WI38 (cell line): ENCODE measurements at regions not wholly inside any gene's neighbourhood (a gene's known extent, or its start where the extent isn't known, plus 50 kb on each side); places are given as distances from the start of the nearest gene placed in this dataset.

Experiments used
- H3K4me3 ChIP-seq: 2 replicates; pipeline ENCODE4 v1.5.1; 2011; ENCODE audit warnings: low read depth, mild to moderate bottlenecking, control low read depth, low read length
- TF ChIP-seq, protein P1 (sequence below): IDR thresholded peaks from 2 replicates; pipeline ENCODE4 v1.5.1; 2012; ENCODE audit warnings: low read depth, mild to moderate bottlenecking, control low read depth, low read length

- TF ChIP-seq, protein P1, sequence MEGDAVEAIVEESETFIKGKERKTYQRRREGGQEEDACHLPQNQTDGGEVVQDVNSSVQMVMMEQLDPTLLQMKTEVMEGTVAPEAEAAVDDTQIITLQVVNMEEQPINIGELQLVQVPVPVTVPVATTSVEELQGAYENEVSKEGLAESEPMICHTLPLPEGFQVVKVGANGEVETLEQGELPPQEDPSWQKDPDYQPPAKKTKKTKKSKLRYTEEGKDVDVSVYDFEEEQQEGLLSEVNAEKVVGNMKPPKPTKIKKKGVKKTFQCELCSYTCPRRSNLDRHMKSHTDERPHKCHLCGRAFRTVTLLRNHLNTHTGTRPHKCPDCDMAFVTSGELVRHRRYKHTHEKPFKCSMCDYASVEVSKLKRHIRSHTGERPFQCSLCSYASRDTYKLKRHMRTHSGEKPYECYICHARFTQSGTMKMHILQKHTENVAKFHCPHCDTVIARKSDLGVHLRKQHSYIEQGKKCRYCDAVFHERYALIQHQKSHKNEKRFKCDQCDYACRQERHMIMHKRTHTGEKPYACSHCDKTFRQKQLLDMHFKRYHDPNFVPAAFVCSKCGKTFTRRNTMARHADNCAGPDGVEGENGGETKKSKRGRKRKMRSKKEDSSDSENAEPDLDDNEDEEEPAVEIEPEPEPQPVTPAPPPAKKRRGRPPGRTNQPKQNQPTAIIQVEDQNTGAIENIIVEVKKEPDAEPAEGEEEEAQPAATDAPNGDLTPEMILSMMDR, result no peak
- H3K4me3 ChIP-seq, result no peak overlapping the region
These were observed 130.2 kb upstream of the CEP162 start for GRCh38 chr6:84357631-84358030.

DNA sequence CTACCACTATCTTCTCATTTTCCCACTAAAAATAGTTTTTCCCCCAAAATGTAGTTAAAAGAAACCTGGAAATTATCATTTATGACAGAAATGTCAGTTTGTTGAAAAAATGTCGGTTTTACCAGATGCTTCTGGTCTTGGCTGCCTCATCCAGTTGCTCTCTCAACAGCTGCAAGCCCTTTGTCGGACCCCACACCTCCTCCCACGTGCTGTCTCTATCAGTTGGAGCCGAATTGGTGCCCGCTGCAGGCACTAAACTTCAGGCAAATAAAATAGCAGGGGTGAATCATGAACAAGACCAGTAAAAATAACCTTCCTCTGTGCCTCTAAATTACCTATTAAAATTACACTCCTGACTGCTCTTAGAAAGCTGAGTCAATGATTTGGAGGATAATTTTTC, 129.5 kb upstream of the CEP162 start:
- H3K4me3 ChIP-seq, result no peak overlapping the region
- TF ChIP-seq, protein P1, result no peak

DNA sequence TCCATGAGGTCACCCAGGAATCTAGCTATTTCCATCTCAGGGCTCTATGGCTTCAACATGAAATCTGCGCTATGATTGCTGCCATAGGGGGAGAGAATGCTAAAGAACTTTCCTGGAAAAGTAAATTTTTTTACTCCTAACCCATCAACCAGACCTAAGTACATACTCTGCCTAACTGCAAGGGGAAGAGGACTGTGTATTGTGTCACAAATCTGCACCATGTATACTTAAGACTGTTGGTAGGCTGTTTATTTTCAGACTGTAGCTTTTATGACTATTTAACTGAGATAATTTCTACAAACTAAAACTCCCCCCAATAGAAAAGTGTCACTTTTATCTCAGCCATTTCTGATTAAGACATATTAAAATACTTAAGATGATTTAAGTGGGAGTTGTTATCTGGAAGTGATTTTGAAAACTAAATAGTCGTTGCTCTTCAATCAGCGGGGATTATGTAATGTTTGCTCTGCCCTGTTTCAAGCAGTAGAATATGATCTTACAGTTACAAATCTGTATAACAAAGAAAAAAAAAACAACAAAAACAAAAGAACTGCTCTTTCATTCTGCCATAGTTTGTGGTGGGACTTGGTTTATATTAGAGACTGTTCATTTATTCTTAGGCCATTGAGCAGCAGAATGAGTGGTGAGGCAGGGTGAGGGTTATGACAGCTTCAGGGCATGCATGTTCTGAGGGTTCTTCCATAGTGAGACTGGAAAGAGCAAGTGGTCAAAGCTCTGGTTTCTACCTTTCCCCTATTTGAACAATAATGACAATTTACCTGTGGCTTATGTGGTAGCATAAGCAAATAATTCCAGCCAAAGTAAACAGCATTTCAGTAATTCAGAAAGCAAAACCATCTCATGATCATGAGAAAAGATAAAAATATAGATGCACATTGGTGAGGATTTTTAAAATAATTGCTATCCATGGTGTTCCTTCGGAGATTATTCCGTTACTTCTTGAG, 126.3 kb upstream of the CEP162 start:
- H3K4me3 ChIP-seq, result no peak overlapping the region
- TF ChIP-seq, protein P1, result no peak

DNA sequence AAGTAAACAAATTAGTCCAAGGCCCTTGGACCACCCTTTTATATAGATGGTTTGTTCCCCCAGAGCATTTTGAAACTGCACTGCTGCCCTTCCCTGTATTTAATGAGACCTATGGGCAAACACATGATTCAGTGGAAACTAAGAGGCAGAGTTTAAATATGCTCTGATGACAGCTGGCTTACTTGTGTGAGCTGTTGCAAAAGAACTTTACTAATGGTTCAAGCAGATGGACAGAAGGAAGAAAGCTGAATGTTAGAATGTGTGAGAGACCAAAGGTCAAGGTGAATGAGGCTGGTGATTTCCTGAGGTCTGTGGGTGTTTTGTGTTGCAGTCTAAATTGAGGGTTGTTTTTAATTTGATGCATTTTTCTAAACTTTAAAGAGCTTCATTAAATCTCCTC, 123.0 kb upstream of the CEP162 start:
- no peak overlapping the region for H3K4me3 ChIP-seq
- TF ChIP-seq, protein P1, result no peak

DNA sequence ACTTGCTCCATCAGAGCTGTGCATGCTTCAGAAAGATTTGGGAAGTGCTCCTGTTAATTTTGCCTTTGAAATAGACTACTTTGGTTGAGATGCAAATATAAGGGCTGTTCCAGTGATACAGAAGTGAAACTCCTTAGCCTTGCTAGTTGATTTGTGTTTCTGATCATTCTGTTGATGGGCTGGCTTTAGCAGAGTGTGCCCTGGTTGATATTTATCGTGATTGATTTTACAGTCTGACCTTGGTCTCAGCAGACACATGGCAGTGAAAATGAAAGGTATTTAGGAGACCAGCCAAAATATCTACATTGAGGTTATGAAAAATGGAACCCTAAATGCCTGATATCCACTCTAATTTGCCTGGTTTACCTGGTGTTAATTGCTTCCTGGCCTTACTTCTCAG, 122.1 kb upstream of the CEP162 start:
- TF ChIP-seq, protein P1, result no peak

GRCh38 chr6:84348801-84349200, 121.4 kb upstream of the CEP162 start:
- H3K4me3 ChIP-seq, result no peak overlapping the region
- TF ChIP-seq, protein P1, result no peak

More for the DNA sequence above, 122.1 kb upstream of the CEP162 start:
- no peak overlapping the region for H3K4me3 ChIP-seq

GRCh38 chr6:84346372-84346771, 118.9 kb upstream of the CEP162 start:
- TF ChIP-seq, protein P1, result no peak
- no peak overlapping the region for H3K4me3 ChIP-seq
